Testis (tissue), 2 donors: ENCODE measurements at regions not wholly inside any gene's neighbourhood (a gene's known extent, or its start where the extent isn't known, plus 50 kb on each side); places are given as distances from the start of the nearest gene placed in this dataset.

Source experiments
- POLR2A ChIP-seq: fragments of 450-650 bp; IDR thresholded peaks from one replicate; pipeline ENCODE4 v1.6.1; 2017; ENCODE audit warnings: antibody characterized with exemption, mild to moderate bottlenecking, moderate library complexity
- TF ChIP-seq, protein P1 (sequence below), 3 experiments: fragments of 450-650 bp in 2 of 3; fragments of 200-600 bp in 1 of 3; sonication (generic) in 1 of 3; IDR thresholded peaks; one replicate each; pipeline ENCODE4 v1.5.1; 2016 to 2019; ENCODE audit warnings: antibody characterized with exemption in 3 of 3, mild to moderate bottlenecking in 2 of 3, moderate library complexity in 1 of 3

- TF ChIP-seq, protein P1, sequence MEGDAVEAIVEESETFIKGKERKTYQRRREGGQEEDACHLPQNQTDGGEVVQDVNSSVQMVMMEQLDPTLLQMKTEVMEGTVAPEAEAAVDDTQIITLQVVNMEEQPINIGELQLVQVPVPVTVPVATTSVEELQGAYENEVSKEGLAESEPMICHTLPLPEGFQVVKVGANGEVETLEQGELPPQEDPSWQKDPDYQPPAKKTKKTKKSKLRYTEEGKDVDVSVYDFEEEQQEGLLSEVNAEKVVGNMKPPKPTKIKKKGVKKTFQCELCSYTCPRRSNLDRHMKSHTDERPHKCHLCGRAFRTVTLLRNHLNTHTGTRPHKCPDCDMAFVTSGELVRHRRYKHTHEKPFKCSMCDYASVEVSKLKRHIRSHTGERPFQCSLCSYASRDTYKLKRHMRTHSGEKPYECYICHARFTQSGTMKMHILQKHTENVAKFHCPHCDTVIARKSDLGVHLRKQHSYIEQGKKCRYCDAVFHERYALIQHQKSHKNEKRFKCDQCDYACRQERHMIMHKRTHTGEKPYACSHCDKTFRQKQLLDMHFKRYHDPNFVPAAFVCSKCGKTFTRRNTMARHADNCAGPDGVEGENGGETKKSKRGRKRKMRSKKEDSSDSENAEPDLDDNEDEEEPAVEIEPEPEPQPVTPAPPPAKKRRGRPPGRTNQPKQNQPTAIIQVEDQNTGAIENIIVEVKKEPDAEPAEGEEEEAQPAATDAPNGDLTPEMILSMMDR (IDR thresholded peaks at IDR 0.05), result no peak
- TF ChIP-seq POLR2A, result no peak
These were observed 62.7 kb upstream of the ZNF85 start for GRCh38 chr19:20860339-20860738.
